SK-N-SH (cell line): ENCODE measurements at regions not wholly inside any gene's neighbourhood (a gene's known extent, or its start where the extent isn't known, plus 50 kb on each side); places are given as distances from the start of the nearest gene placed in this dataset.

ENCODE experiments used
- CTCF ChIA-PET: fragments of 300-600, 350-600 bp; formaldehyde crosslinking; extraction: SDS; loops from one replicate; lab custom pipeline; 2021; lab: Yijun Ruan, JAX
- POLR2A ChIA-PET: fragments of 350-600 bp; sonication (Branson Sonifier 250); formaldehyde crosslinking; extraction: SDS; loops from one replicate; lab custom pipeline; 2020; ENCODE audit warnings: antibody characterized with exemption, inconsistent platforms; lab: Yijun Ruan, JAX
- DNase-seq: peaks from one replicate; pipeline ENCODE4 v3.0.0; 2012
- H2AFZ ChIP-seq: fragments of 200-600 bp; sonication (generic); 2 replicates; pipeline ENCODE4 v1.8.1; 2016; ENCODE audit warnings: antibody characterized with exemption, mild to moderate bottlenecking, low read depth
- H3F3A ChIP-seq: fragments of 200-600 bp; sonication (generic); replicated peaks from 2 replicates; pipeline ENCODE3; 2016; ENCODE audit warnings: antibody characterized with exemption, mild to moderate bottlenecking; ENCODE audit not compliant: insufficient read depth
- H3K27ac ChIP-seq, 2 experiments: fragments of 200-500 bp in 1 of 2; fragments of 200-600 bp in 1 of 2; sonication (Bioruptor generic) in 1 of 2; sonication (generic), shearing (Covaris generic) in 1 of 2; 2 replicates each; pipeline versions ENCODE4 v1.5.1 to v1.6.1; 2014 to 2016; ENCODE audit warnings: low read depth in 2 of 2, inconsistent platforms in 1 of 2, low read length in 1 of 2, mild to moderate bottlenecking in 1 of 2, mixed read lengths in 1 of 2
- H3K27me3 ChIP-seq: fragments of 200-600 bp; sonication (generic), shearing (Covaris generic); 2 replicates; pipeline ENCODE4 v1.6.1; 2016; ENCODE audit warnings: mixed run types; ENCODE audit not compliant: insufficient read depth
- H3K36me3 ChIP-seq, 2 experiments: fragments of 200-500 bp in 1 of 2; fragments of 200-600 bp in 1 of 2; sonication (Bioruptor generic) in 1 of 2; sonication (generic) in 1 of 2; replicated peaks in 1 of 2; 2 replicates each; pipeline versions ENCODE3 to v1.5.1; 2014 to 2016; ENCODE audit warnings: low read length in 1 of 2, mild to moderate bottlenecking in 1 of 2; ENCODE audit not compliant: insufficient read depth in 2 of 2, control insufficient read depth in 1 of 2
- H3K4me1 ChIP-seq, 2 experiments: fragments of 200-500 bp in 1 of 2; fragments of 200-600 bp in 1 of 2; sonication (Bioruptor generic) in 1 of 2; sonication (generic), shearing (Covaris generic) in 1 of 2; 2 replicates each; pipeline versions ENCODE4 v1.5.1 to v1.6.1; 2014 to 2016; ENCODE audit warnings: low read depth in 1 of 2, low read length in 1 of 2, mixed run types in 1 of 2; ENCODE audit not compliant: insufficient read depth in 2 of 2, control insufficient read depth in 1 of 2
- H3K4me2 ChIP-seq: fragments of 200-600 bp; sonication (generic), shearing (Covaris generic); 2 replicates; pipeline ENCODE4 v1.6.1; 2017; ENCODE audit warnings: mixed run types
- H3K4me3 ChIP-seq, 2 experiments: fragments of 200-500 bp in 1 of 2; fragments of 200-600 bp in 1 of 2; sonication (Bioruptor generic) in 1 of 2; sonication (generic), shearing (Covaris generic) in 1 of 2; 2 replicates each; pipeline versions ENCODE4 v1.5.1 to v1.8.1; 2014 to 2016; ENCODE audit warnings: low read depth in 2 of 2, inconsistent platforms in 1 of 2, low read length in 1 of 2, mild to moderate bottlenecking in 1 of 2, mixed read lengths in 1 of 2, moderate library complexity in 1 of 2
- H3K79me2 ChIP-seq: fragments of 200-600 bp; sonication (generic); 2 replicates; pipeline ENCODE4 v1.8.1; 2017; ENCODE audit warnings: mild to moderate bottlenecking; ENCODE audit not compliant: insufficient read depth
- H3K9ac ChIP-seq: fragments of 200-600 bp; sonication (generic); 2 replicates; pipeline ENCODE4 v1.6.1; 2017; ENCODE audit warnings: mixed run types
- H3K9me2 ChIP-seq: fragments of 200-600 bp; sonication (generic); 2 replicates; pipeline ENCODE4 v1.6.1; 2017; ENCODE audit warnings: mixed run types
- H3K9me3 ChIP-seq: fragments of 200-600 bp; sonication (generic); 2 replicates; pipeline ENCODE4 v1.6.1; 2017; ENCODE audit warnings: mixed run types, mild to moderate bottlenecking, moderate library complexity
- H4K20me1 ChIP-seq: fragments of 200-600 bp; sonication (generic); 2 replicates; pipeline ENCODE4 v1.6.1; 2017; ENCODE audit warnings: mild to moderate bottlenecking, mixed run types; ENCODE audit not compliant: insufficient read depth
- CHD2 ChIP-seq: fragments of 150-350 bp; IDR thresholded peaks from 2 replicates; pipeline ENCODE4 v1.6.1; 2018; ENCODE audit warnings: low read length; ENCODE audit not compliant: partially characterized antibody
- EZH2phosphoT487 ChIP-seq: fragments of 200-600 bp; sonication (generic); IDR thresholded peaks from 2 replicates; pipeline ENCODE4 v1.6.1; 2017; ENCODE audit warnings: low read depth, mixed run types, mild to moderate bottlenecking, antibody characterized with exemption, moderate library complexity, borderline replicate concordance
- FOSL2 ChIP-seq: IDR thresholded peaks from 2 replicates; pipeline ENCODE4 v1.4.0; 2012; ENCODE audit warnings: low read depth, mild to moderate bottlenecking, moderate library complexity, borderline replicate concordance
- FOXM1 ChIP-seq: IDR thresholded peaks from 2 replicates; pipeline ENCODE4 v1.4.0; 2012; ENCODE audit warnings: low read depth, mild to moderate bottlenecking
- JUND ChIP-seq: IDR thresholded peaks from 2 replicates; pipeline ENCODE4 v1.4.0; 2012
- MEF2A ChIP-seq: IDR thresholded peaks from 2 replicates; pipeline ENCODE4 v1.4.0; 2012; ENCODE audit warnings: low read depth, borderline replicate concordance
- RCOR1 ChIP-seq: fragments of 150-350 bp; IDR thresholded peaks from 2 replicates; pipeline ENCODE4 v1.6.1; 2017; ENCODE audit warnings: antibody characterized with exemption, low read length
- RFX5 ChIP-seq: IDR thresholded peaks from 2 replicates; pipeline ENCODE4 v1.6.1; 2012; ENCODE audit warnings: mild to moderate bottlenecking, improper control_type of control experiment, low read length
- TAF1 ChIP-seq: IDR thresholded peaks from 2 replicates; pipeline ENCODE4 v1.6.1; 2012; ENCODE audit warnings: low read depth, mild to moderate bottlenecking, low read length, moderate library complexity, borderline replicate concordance
- TCF12 ChIP-seq: IDR thresholded peaks from 2 replicates; pipeline ENCODE4 v1.4.0; 2012
- TEAD4 ChIP-seq: IDR thresholded peaks from 2 replicates; pipeline ENCODE4 v1.4.0; 2012; ENCODE audit warnings: mild to moderate bottlenecking, borderline replicate concordance; ENCODE audit not compliant: insufficient read depth
- USF2 ChIP-seq: fragments of 150-350 bp; IDR thresholded peaks from 2 replicates; pipeline ENCODE4 v1.6.1; 2017; ENCODE audit warnings: antibody characterized with exemption, low read length, low read depth, borderline replicate concordance
- ZBTB33 ChIP-seq: IDR thresholded peaks from 2 replicates; pipeline ENCODE4 v1.4.0; 2012; ENCODE audit warnings: low read depth, borderline replicate concordance
- WGBS: methylation state at CpG from one replicate; pipeline ENCODE4 v1.1.6; 2017; ENCODE audit warnings: low lambda C conversion rate; 5-methylcytosine and 5-hydroxymethylcytosine counted together
- TF ChIP-seq, protein P1 (sequence below): IDR thresholded peaks from 2 replicates; pipeline ENCODE4; 2012
- TF ChIP-seq, protein P2 (sequence below): IDR thresholded peaks from 2 replicates; pipeline ENCODE4 v1.4.0; 2012; ENCODE audit warnings: low read depth, borderline replicate concordance

DNA sequence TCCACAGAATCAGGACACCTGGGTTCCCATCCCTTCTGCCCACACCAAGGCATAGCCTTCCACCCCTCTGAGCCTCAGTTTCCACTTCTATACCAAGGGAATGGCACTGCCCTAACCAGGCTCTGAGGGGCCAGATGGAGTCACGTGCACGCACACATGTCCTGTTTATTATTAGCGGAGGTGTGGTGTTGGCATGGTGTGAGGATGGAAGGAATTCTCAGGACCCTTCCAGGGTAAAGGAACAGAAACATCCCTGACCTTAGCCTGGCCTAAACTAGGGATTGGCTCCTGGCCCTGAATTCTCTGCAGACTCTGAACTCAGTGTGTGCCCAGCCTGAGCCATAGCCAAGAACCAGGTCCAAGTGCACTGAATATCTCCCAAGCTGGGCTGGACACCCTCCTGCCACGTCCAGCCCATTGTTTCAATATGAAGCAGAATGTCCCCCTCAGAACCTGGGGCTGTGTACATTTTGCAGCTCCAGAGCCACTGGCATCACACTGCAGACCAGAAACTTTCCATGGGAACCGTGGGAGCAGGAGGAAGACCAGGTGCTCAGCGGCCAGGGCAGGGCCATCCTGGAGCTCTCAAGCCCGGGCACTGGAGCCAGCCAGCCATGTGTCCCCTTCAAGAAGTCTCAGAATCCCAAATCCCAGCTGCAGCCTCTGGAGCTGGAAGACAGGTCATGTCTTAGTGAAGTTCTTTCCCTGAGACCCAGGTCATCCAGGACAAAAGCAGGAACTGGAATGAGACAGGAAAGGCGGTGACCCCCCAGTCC is 208.4 kb downstream of the ANKRD60 start:
- DNase-seq = no peak
- no peak overlapping the region for H3K4me2 ChIP-seq
- H3K9me2 ChIP-seq = no peaks in the 10 kb centered on the region
- no peaks in the 10 kb centered on the region for H4K20me1 ChIP-seq
- H3K36me3 ChIP-seq = no peaks in the 10 kb centered on the region
- ChIA-PET CTCF (interaction anchor here (1.3 kb wide), 1 partner anchor 189 kb away, joined by 3 read pairs; no protein-coding TSS in a partner anchor), POLR2A (interaction anchor here (0.6 kb wide), 1 partner anchor 27 kb away, joined by 3 read pairs; no protein-coding TSS in a partner anchor)
- no peaks in the 10 kb centered on the region for H3K27me3 ChIP-seq
- WGBS = 78% methylated on average over 5 of the region's 8 CpGs
- H3K27ac ChIP-seq = peak overlapping the region; percentile 83 to 97; a peak in 2 of 4 replicates
- peaks cover 12 to 42% of the 10 kb centered on the region in 2 experiments; a peak in 3 of 4 replicates for H3K4me1 ChIP-seq
- peaks cover 12% of the 10 kb centered on the region for H3F3A ChIP-seq
- no peaks in the 10 kb centered on the region for H3K9me3 ChIP-seq
- no peak overlapping the region for H3K4me3 ChIP-seq
- H3K9ac ChIP-seq = no peak overlapping the region
- H2AFZ ChIP-seq = no peak overlapping the region
- TF ChIP-seq USF2 (no peak), TAF1 (no peak), RCOR1 (no peak), MEF2A (no peak), RFX5 (no peak), FOXM1 (no peak), ZBTB33 (no peak)
- H3K79me2 ChIP-seq = no peaks in the 10 kb centered on the region

- WGBS = 67% methylated on average over 19 of the region's 24 CpGs
- Histone ChIP-seq H3F3A (peaks cover 12% of the 10 kb centered on the region), H4K20me1 (no peaks in the 10 kb centered on the region), H3K9ac (no peak overlapping the region), H3K9me3 (no peaks in the 10 kb centered on the region), H3K4me3 (no peak overlapping the region), H3K79me2 (no peaks in the 10 kb centered on the region), H3K27ac (peak overlapping the region; percentile 83 to 97), H3K36me3 (no peaks in the 10 kb centered on the region), H3K4me1 (peaks cover 12 to 40% of the 10 kb centered on the region in 2 experiments; a peak in 3 of 4 replicates), H2AFZ (no peak overlapping the region), H3K9me2 (no peaks in the 10 kb centered on the region), H3K27me3 (no peaks in the 10 kb centered on the region), H3K4me2 (peak overlapping the region; percentile 64; the same call in 1 of the 2 replicates)
- CTCF ChIA-PET = interaction anchor here (1.0 to 1.3 kb wide), 2 partner anchors 68 to 190 kb away, joined by 3 read pairs; no protein-coding TSS in a partner anchor
- DNase-seq = no peak
- POLR2A ChIA-PET = interaction anchor here (0.6 kb wide), 1 partner anchor 17 kb away, joined by 3 read pairs; no protein-coding TSS in a partner anchor
- TF ChIP-seq FOSL2 (peak; percentile 60; the same call in 1 of the 2 replicates), ZBTB33 (no peak), EZH2phosphoT487 (no peak), MEF2A (no peak), JUND (no peak), CHD2 (no peak), TCF12 (peak; percentile 50; the same call in 1 of the 2 replicates), TEAD4 (no peak)
- TF ChIP-seq, protein P1, sequence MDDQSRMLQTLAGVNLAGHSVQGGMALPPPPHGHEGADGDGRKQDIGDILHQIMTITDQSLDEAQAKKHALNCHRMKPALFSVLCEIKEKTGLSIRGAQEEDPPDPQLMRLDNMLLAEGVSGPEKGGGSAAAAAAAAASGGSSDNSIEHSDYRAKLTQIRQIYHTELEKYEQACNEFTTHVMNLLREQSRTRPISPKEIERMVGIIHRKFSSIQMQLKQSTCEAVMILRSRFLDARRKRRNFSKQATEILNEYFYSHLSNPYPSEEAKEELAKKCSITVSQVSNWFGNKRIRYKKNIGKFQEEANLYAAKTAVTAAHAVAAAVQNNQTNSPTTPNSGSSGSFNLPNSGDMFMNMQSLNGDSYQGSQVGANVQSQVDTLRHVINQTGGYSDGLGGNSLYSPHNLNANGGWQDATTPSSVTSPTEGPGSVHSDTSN = peak; percentile 26; the same call in 1 of the 2 replicates
- TF ChIP-seq, protein P2, sequence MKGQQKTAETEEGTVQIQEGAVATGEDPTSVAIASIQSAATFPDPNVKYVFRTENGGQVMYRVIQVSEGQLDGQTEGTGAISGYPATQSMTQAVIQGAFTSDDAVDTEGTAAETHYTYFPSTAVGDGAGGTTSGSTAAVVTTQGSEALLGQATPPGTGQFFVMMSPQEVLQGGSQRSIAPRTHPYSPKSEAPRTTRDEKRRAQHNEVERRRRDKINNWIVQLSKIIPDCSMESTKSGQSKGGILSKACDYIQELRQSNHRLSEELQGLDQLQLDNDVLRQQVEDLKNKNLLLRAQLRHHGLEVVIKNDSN = no peak
Measured at GRCh38 chr20:58019027-58019849, 209.2 kb downstream of the ANKRD60 start.
